HEK293 (cell line): ENCODE measurements at regions not wholly inside any gene's neighbourhood (a gene's known extent, or its start where the extent isn't known, plus 50 kb on each side); places are given as distances from the start of the nearest gene placed in this dataset.
"Not testable (repeated sequence)": the region's sequence is repeated elsewhere in the genome, so short reads cannot be mapped to it uniquely, and the experiment has no call there.

Experiments
- CTCF ChIA-PET: fragments of 350-600 bp; formaldehyde crosslinking; extraction: SDS; loops from one replicate; lab custom pipeline; 2021; ENCODE audit warnings: antibody characterized with exemption; lab: Yijun Ruan, JAX
- POLR2A ChIA-PET: fragments of 300-600 bp; formaldehyde crosslinking; extraction: SDS; loops from one replicate; lab custom pipeline; 2020; ENCODE audit warnings: antibody characterized with exemption, inconsistent platforms; lab: Yijun Ruan, JAX
- H3K27ac ChIP-seq: fragments of 200-500 bp; sonication (Bioruptor generic); 2 replicates; pipeline ENCODE4 v1.5.1; 2014; ENCODE audit warnings: low read depth, low read length, control low read depth, inconsistent platforms; ENCODE audit errors: extremely low read depth
- H3K36me3 ChIP-seq, 2 experiments: fragments of 200-500 bp in 1 of 2; sonication (Bioruptor generic) in 1 of 2; 1 replicate in 1 of 2; 2 replicates in 1 of 2; pipeline ENCODE4 v1.5.1; 2014 to 2017; ENCODE audit warnings: inconsistent platforms in 2 of 2, low read length in 2 of 2; ENCODE audit not compliant: control insufficient read depth in 2 of 2, insufficient read depth in 1 of 2
- H3K4me1 ChIP-seq: fragments of 200-500 bp; sonication (Bioruptor generic); 2 replicates; pipeline ENCODE4 v1.5.1; 2014; ENCODE audit warnings: mild to moderate bottlenecking, low read length, inconsistent platforms; ENCODE audit not compliant: control insufficient read depth, insufficient read depth
- H3K4me3 ChIP-seq: 2 replicates; pipeline ENCODE4 v1.5.1; 2011; ENCODE audit warnings: low read depth, mild to moderate bottlenecking, control low read depth, low read length, moderate library complexity
- H3K9me3 ChIP-seq: fragments of 200-500 bp; sonication (Bioruptor generic); 2 replicates; pipeline ENCODE4 v1.5.1; 2014; ENCODE audit warnings: low read depth, low read length, inconsistent platforms; ENCODE audit not compliant: control insufficient read depth, insufficient read depth
- BCL6B ChIP-seq: fragments of 450-650 bp; formaldehyde crosslinking; IDR thresholded peaks from 2 replicates; pipeline ENCODE4 v1.5.1; 2017; ENCODE audit warnings: missing biosample characterization, missing genetic modification characterization
- EGR2 ChIP-seq: fragments of 450-650 bp; formaldehyde crosslinking; IDR thresholded peaks from 2 replicates; pipeline ENCODE4 v1.5.1; 2016; ENCODE audit warnings: low read depth, missing biosample characterization, missing genetic modification characterization
- FEZF1 ChIP-seq: fragments of 450-650 bp; formaldehyde crosslinking; IDR thresholded peaks from 2 replicates; pipeline ENCODE4 v1.5.1; 2016; ENCODE audit warnings: missing biosample characterization, missing genetic modification characterization
- KLF1 ChIP-seq: fragments of 450-650 bp; formaldehyde crosslinking; IDR thresholded peaks from 2 replicates; pipeline ENCODE4 v1.5.1; 2016; ENCODE audit warnings: missing biosample characterization, missing genetic modification characterization
- KLF17 ChIP-seq: fragments of 450-650 bp; formaldehyde crosslinking; IDR thresholded peaks from 2 replicates; pipeline ENCODE4 v1.5.1; 2016; ENCODE audit warnings: missing biosample characterization, missing genetic modification characterization
- PATZ1 ChIP-seq: fragments of 450-650 bp; formaldehyde crosslinking; IDR thresholded peaks from 2 replicates; pipeline ENCODE4 v1.5.1; 2016; ENCODE audit warnings: missing biosample characterization, missing genetic modification characterization
- PRDM4 ChIP-seq: fragments of 450-650 bp; formaldehyde crosslinking; IDR thresholded peaks from 2 replicates; pipeline ENCODE4 v1.5.1; 2017; ENCODE audit warnings: missing biosample characterization, missing genetic modification characterization
- SETDB1 ChIP-seq: IDR thresholded peaks from one replicate; pipeline ENCODE4 v1.6.1; 2017; ENCODE audit warnings: mild to moderate bottlenecking, low read length, moderate library complexity, mixed read lengths; ENCODE audit not compliant: insufficient read length
- WT1 ChIP-seq: fragments of 450-650 bp; formaldehyde crosslinking; IDR thresholded peaks from 2 replicates; pipeline ENCODE4 v1.5.1; 2016; ENCODE audit warnings: missing biosample characterization, missing genetic modification characterization
- ZBTB44 ChIP-seq: fragments of 450-650 bp; IDR thresholded peaks from 2 replicates; pipeline ENCODE4 v1.5.1; 2018; ENCODE audit warnings: missing biosample characterization, mild to moderate bottlenecking, missing genetic modification characterization
- ZFHX2 ChIP-seq: fragments of 450-650 bp; formaldehyde crosslinking; conservative IDR thresholded peaks from 2 replicates; pipeline ENCODE4 v1.5.1; 2016; ENCODE audit warnings: missing biosample characterization, missing genetic modification characterization
- ZFP41 ChIP-seq: fragments of 450-650 bp; formaldehyde crosslinking; IDR thresholded peaks from 2 replicates; pipeline ENCODE4 v1.5.1; 2016; ENCODE audit warnings: missing biosample characterization, missing genetic modification characterization, borderline replicate concordance
- ZNF155 ChIP-seq: fragments of 450-650 bp; formaldehyde crosslinking; IDR thresholded peaks from 2 replicates; pipeline ENCODE4 v1.5.1; 2016; ENCODE audit warnings: missing biosample characterization, missing genetic modification characterization
- ZNF311 ChIP-seq: fragments of 450-650 bp; formaldehyde crosslinking; IDR thresholded peaks from 2 replicates; pipeline ENCODE4 v1.5.1; 2017; ENCODE audit warnings: missing biosample characterization, missing genetic modification characterization, borderline replicate concordance
- ZNF391 ChIP-seq: fragments of 450-650 bp; formaldehyde crosslinking; IDR thresholded peaks from 2 replicates; pipeline ENCODE4 v1.5.1; 2016; ENCODE audit warnings: low read depth, missing biosample characterization, missing genetic modification characterization, borderline replicate concordance
- ZNF610 ChIP-seq: fragments of 450-650 bp; formaldehyde crosslinking; IDR thresholded peaks from 2 replicates; pipeline ENCODE4 v1.5.1; 2016; ENCODE audit warnings: missing biosample characterization, missing genetic modification characterization, borderline replicate concordance
- ZNF776 ChIP-seq: fragments of 450-650 bp; formaldehyde crosslinking; IDR thresholded peaks from 2 replicates; pipeline ENCODE4 v1.5.0; 2017; ENCODE audit warnings: missing biosample characterization, missing genetic modification characterization, borderline replicate concordance
- ZXDB ChIP-seq: fragments of 450-650 bp; formaldehyde crosslinking; IDR thresholded peaks from 2 replicates; pipeline ENCODE4 v1.5.1; 2016; ENCODE audit warnings: missing biosample characterization, missing genetic modification characterization

GRCh38 chr1:168466092-168466713 is 77.6 kb downstream of the XCL2 start (continued):
- TF ChIP-seq PRDM4 (tag by site-specific recombination) (0 out of 2 replicates have a peak, but pooled peaks have one; percentile 12), ZFHX2 (peak; percentile 89), ZNF610 (tag by site-specific recombination) (peak; percentile 55; the same call in 1 of the 2 replicates), PATZ1 (tag by site-specific recombination) (peak; percentile 59), ZFP41 (tag by site-specific recombination) (no peak), ZNF776 (tag by site-specific recombination) (no peak), ZXDB (tag by site-specific recombination) (0 out of 2 replicates have a peak, but pooled peaks have one; percentile 31), ZNF155 (no peak), ZBTB44 (peak; percentile 12; the same call in 1 of the 2 replicates), ZNF311 (tag by site-specific recombination) (no peak), BCL6B (tag by site-specific recombination) (peak; percentile 93), ZNF391 (tag by site-specific recombination) (no peak), FEZF1 (tag by site-specific recombination) (peak; percentile 45; the same call in 1 of the 2 replicates), WT1 (tag by site-specific recombination) (peak; percentile 97)
- TF ChIP-seq, all 188 proteins: peak for 38

- POLR2A ChIA-PET, result not testable (repeated sequence)
- CTCF ChIA-PET, result interaction anchor here (0.6 to 0.9 kb wide), 2 partner anchors 9 to 76 kb away, joined by 4 read pairs; no protein-coding TSS in a partner anchor
Measured at GRCh38 chr1:168461108-168461507, 82.7 kb downstream of the XCL2 start.

GRCh38 chr1:168457296-168457695 is 86.5 kb downstream of the XCL2 start:
- POLR2A ChIA-PET, H3K4me1 ChIP-seq, H3K27ac ChIP-seq, H3K36me3 ChIP-seq, H3K4me3 ChIP-seq, H3K9me3 ChIP-seq, CTCF ChIA-PET: not testable (repeated sequence)
- peak; percentile 52; the same call in 1 of the 2 replicates for TF ChIP-seq EGR2 (tag by site-specific recombination)
- TF ChIP-seq KLF1 (tag by site-specific recombination), result peak; percentile 53; the same call in 1 of the 2 replicates
- TF ChIP-seq KLF17, result 0 out of 2 replicates have a peak, but pooled peaks have one; percentile 36

More at GRCh38 chr1:168461108-168461507, 82.7 kb downstream of the XCL2 start:
- H3K9me3 ChIP-seq, H3K36me3 ChIP-seq, H3K27ac ChIP-seq, H3K4me3 ChIP-seq, H3K4me1 ChIP-seq: not testable (repeated sequence)
- TF ChIP-seq SETDB1, result peak; percentile 50
